RPMI8226 (cell line): ENCODE measurements at regions not wholly inside any gene's neighbourhood (a gene's known extent, or its start where the extent isn't known, plus 50 kb on each side); places are given as distances from the start of the nearest gene placed in this dataset.
"Not testable (repeated sequence)": the region's sequence is repeated elsewhere in the genome, so short reads cannot be mapped to it uniquely, and the experiment has no call there.

Source experiments
- DNase-seq: peaks from one replicate; pipeline ENCODE4 v3.0.0-alpha.2; 2015

- not testable (repeated sequence) for DNase-seq
Measured at GRCh38 chr12:89867611-89868010, 159.0 kb upstream of the ATP2B1 start.

GRCh38 chr12:89864411-89864810 is 155.8 kb upstream of the ATP2B1 start:
- DNase-seq = no peak

GRCh38 chr12:89863968-89864367 is 155.3 kb upstream of the ATP2B1 start:
- peak; percentile 28 for DNase-seq

GRCh38 chr12:89863493-89863938 is 154.9 kb upstream of the ATP2B1 start:
- DNase-seq = peak; percentile 13

GRCh38 chr12:89862511-89863445 is 154.1 kb upstream of the ATP2B1 start:
- peak; percentile 71 for DNase-seq

- no peak for DNase-seq
Measured at GRCh38 chr12:89861086-89861485, 152.4 kb upstream of the ATP2B1 start.

GRCh38 chr12:89859508-89860220 is 151.0 kb upstream of the ATP2B1 start:
- no peak for DNase-seq

GRCh38 chr12:89858718-89859117 is 150.1 kb upstream of the ATP2B1 start:
- DNase-seq = no peak

- no peak for DNase-seq
Measured at GRCh38 chr12:89857652-89858274, 149.1 kb upstream of the ATP2B1 start.

- peak; percentile 23 for DNase-seq
Measured at GRCh38 chr12:89856431-89856830, 147.8 kb upstream of the ATP2B1 start.

- DNase-seq = no peak
Measured at GRCh38 chr12:89848732-89849131, 140.1 kb upstream of the ATP2B1 start.

GRCh38 chr12:89846473-89847055 is 137.9 kb upstream of the ATP2B1 start:
- DNase-seq = no peak

- DNase-seq = no peak
Measured at GRCh38 chr12:89845767-89846166, 137.1 kb upstream of the ATP2B1 start.

GRCh38 chr12:89845366-89845765 is 136.7 kb upstream of the ATP2B1 start:
- no peak for DNase-seq

- DNase-seq = no peak
Measured at GRCh38 chr12:89844539-89844938, 135.9 kb upstream of the ATP2B1 start.

- no peak for DNase-seq
Measured at GRCh38 chr12:89840162-89840922, 131.7 kb upstream of the ATP2B1 start.

GRCh38 chr12:89839444-89839843 is 130.8 kb upstream of the ATP2B1 start:
- no peak for DNase-seq

GRCh38 chr12:89838833-89839232 is 130.2 kb upstream of the ATP2B1 start:
- DNase-seq = no peak

- DNase-seq = no peak
Measured at GRCh38 chr12:89836026-89836425, 127.4 kb upstream of the ATP2B1 start.

- DNase-seq = no peak
Measured at GRCh38 chr12:89834676-89835075, 126.0 kb upstream of the ATP2B1 start.

GRCh38 chr12:89833337-89834252 is 125.0 kb upstream of the ATP2B1 start:
- DNase-seq = no peak
